ENCODE measurements at regions not wholly inside any gene's neighbourhood (a gene's known extent, or its start where the extent isn't known, plus 50 kb on each side); places are given as distances from the start of the nearest gene placed in this dataset.

DNA sequence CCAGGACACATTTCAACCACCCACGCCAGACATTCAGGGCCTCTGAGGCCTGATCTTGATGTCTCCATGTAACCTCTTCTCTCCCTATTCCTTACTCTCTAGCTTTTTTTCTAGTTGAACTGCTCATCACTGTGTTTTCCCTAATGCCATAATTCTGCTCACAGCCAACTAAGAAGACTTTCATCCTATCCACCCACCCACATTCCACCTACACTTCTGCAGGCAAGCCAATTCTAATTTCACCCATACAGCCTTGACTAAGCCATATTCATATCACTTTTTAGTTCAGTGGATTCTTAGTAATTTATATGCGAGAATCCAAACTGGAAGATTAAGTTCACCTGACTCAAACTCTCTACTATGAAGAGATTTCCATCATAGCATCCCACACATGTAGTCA lies 394.4 kb downstream of the INSC start:
- TF ChIP-seq, protein P1, sequence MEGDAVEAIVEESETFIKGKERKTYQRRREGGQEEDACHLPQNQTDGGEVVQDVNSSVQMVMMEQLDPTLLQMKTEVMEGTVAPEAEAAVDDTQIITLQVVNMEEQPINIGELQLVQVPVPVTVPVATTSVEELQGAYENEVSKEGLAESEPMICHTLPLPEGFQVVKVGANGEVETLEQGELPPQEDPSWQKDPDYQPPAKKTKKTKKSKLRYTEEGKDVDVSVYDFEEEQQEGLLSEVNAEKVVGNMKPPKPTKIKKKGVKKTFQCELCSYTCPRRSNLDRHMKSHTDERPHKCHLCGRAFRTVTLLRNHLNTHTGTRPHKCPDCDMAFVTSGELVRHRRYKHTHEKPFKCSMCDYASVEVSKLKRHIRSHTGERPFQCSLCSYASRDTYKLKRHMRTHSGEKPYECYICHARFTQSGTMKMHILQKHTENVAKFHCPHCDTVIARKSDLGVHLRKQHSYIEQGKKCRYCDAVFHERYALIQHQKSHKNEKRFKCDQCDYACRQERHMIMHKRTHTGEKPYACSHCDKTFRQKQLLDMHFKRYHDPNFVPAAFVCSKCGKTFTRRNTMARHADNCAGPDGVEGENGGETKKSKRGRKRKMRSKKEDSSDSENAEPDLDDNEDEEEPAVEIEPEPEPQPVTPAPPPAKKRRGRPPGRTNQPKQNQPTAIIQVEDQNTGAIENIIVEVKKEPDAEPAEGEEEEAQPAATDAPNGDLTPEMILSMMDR (IDR thresholded peaks at IDR 0.05) = no peak
- TF ChIP-seq POLR2A (IDR thresholded peaks at IDR 0.05) = no peak
